ENCODE measurements at regions not wholly inside any gene's neighbourhood (a gene's known extent, or its start where the extent isn't known, plus 50 kb on each side); places are given as distances from the start of the nearest gene placed in this dataset.

DNA sequence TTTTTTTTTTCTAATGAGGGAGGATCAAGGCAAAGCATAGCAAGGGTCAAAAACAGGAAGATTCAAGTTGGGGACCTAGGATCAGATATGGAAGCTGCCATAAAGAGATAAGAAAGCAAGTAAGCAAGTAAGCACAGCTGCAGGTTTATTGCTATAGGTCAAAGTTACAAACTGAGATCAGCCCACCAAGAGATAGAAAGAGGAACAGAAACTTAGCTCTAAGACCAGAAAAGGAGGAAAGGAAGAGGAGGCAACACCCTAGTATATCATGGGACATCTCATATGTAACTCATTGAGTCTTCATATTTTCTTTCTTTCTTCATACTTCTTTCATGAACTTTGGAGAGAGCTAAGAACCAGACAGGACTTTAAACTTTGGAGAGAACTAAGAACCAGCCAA, 295.9 kb upstream of the CRIM1 start:
- DNase-seq (no peak), ATAC-seq (ENCODE audit: insufficient read depth, low FRiP score) (no peak)

DNA sequence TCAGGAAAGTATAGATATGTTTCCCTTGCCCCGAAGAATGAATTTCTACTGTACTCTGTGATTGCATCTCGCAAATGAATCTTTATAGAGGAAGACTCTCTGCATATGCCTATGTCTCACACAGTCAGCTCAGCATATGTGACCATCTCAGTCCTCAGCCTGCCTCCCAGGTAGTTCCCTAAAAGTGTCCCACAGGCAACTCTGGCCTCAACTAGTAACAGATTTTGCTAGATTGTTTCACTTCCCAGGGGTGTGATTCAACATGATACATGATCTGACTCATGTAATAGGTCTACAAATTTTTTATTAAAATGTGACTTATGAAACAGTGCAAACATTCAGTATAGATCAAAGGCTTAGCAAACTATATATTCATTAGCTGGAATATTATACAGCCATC, 296.6 kb upstream of the CRIM1 start:
- Histone ChIP-seq H3K36me3 (ENCODE audit: control insufficient read depth in 4 of 4, insufficient read depth in 4 of 4, low read length in 4 of 4) (no peaks in the 10 kb centered on the region), H3K27ac (ENCODE audit: low read depth in 1 of 2, low read length in 1 of 2) (no peak overlapping the region), H3K9ac (ENCODE audit: insufficient read depth in 1 of 2, low read length in 2 of 2) (no peak overlapping the region), H3K4me3 (no peak overlapping the region), H3K9me3 (ENCODE audit: control insufficient read depth in 4 of 4, insufficient read depth in 3 of 4, low read length in 3 of 4) (no peaks in the 10 kb centered on the region), H3K4me1 (ENCODE audit: control insufficient read depth in 5 of 5, insufficient read depth in 5 of 5, low read length in 5 of 5) (no peaks in the 10 kb centered on the region), H3K27me3 (ENCODE audit: control insufficient read depth in 3 of 3, insufficient read depth in 3 of 3, low read length in 2 of 3) (no peaks in the 10 kb centered on the region)
- peak; percentile 27 for ATAC-seq (ENCODE audit: insufficient read depth, low FRiP score)
- DNase-seq: no peak
- WGBS, 2 donors: 41 to 63% methylated on average over 2 of the region's 2 CpGs
- TF ChIP-seq, protein P1, sequence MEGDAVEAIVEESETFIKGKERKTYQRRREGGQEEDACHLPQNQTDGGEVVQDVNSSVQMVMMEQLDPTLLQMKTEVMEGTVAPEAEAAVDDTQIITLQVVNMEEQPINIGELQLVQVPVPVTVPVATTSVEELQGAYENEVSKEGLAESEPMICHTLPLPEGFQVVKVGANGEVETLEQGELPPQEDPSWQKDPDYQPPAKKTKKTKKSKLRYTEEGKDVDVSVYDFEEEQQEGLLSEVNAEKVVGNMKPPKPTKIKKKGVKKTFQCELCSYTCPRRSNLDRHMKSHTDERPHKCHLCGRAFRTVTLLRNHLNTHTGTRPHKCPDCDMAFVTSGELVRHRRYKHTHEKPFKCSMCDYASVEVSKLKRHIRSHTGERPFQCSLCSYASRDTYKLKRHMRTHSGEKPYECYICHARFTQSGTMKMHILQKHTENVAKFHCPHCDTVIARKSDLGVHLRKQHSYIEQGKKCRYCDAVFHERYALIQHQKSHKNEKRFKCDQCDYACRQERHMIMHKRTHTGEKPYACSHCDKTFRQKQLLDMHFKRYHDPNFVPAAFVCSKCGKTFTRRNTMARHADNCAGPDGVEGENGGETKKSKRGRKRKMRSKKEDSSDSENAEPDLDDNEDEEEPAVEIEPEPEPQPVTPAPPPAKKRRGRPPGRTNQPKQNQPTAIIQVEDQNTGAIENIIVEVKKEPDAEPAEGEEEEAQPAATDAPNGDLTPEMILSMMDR (IDR thresholded peaks at IDR 0.05; ENCODE audit: control extremely low read depth, extremely low read depth): no peak

More for the DNA sequence above, 295.9 kb upstream of the CRIM1 start:
- Histone ChIP-seq H3K4me3 (no peak overlapping the region), H3K4me1 (ENCODE audit: control insufficient read depth in 5 of 5, insufficient read depth in 5 of 5, low read length in 5 of 5) (no peaks in the 10 kb centered on the region), H3K36me3 (ENCODE audit: control insufficient read depth in 4 of 4, insufficient read depth in 4 of 4, low read length in 4 of 4) (no peaks in the 10 kb centered on the region), H3K27ac (ENCODE audit: low read depth in 1 of 2, low read length in 1 of 2) (no peak overlapping the region), H3K9ac (ENCODE audit: insufficient read depth in 1 of 2, low read length in 2 of 2) (no peak overlapping the region), H3K9me3 (ENCODE audit: control insufficient read depth in 4 of 4, insufficient read depth in 3 of 4, low read length in 3 of 4) (no peaks in the 10 kb centered on the region), H3K27me3 (ENCODE audit: control insufficient read depth in 3 of 3, insufficient read depth in 3 of 3, low read length in 2 of 3) (no peaks in the 10 kb centered on the region)
- TF ChIP-seq, protein P1 (IDR thresholded peaks at IDR 0.05; ENCODE audit: control extremely low read depth, extremely low read depth): no peak

DNA sequence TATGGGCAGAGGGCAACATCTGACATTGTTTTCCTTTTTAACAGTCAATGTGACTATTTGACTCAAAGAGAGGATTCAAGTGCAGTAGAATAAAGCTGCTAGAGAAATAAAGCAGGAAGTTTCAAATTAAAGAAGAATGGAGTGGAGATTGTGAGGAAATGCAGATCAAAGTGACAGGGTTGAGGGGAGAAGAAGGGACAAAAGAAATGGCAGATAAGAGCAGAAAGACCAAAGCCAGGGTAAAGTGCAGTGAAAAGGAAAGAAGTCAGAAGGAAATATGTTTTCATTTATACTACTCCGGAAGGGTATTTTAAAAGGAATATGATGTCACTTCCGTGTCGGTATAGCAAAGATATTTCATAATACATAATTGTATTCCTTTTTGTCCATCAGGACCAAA, 297.5 kb upstream of the CRIM1 start:
- TF ChIP-seq, protein P1 (IDR thresholded peaks at IDR 0.05; ENCODE audit: control extremely low read depth, extremely low read depth): no peak
- H3K9me3 ChIP-seq (ENCODE audit: control insufficient read depth in 4 of 4, insufficient read depth in 3 of 4, low read length in 3 of 4): peaks cover 0 to 2% (median 0%) of the 10 kb centered on the region in 4 donors
- 27 to 34% methylated on average over 3 of the region's 3 CpGs for WGBS, 2 donors

DNA sequence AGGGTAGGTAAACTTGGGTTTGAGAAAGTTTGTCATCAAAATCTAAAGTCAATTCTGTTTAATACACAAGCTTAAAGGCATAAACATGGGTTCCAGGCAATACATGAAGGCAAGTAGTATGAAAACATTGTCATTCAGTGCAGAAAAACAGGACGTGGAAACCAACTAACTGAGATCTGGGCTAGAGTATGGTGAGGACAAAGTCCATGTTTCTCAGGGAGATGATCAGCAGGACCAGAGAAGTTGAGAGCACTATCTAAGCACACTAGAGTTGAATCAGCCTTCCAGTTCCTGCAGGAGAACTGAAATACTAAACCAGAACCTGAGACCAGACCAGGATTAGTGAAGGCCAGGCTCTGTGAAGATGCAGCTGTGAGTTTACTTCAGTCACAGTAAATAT, 302.8 kb upstream of the CRIM1 start:
- H3K36me3 ChIP-seq (ENCODE audit: control insufficient read depth in 4 of 4, insufficient read depth in 4 of 4, low read length in 4 of 4): no peaks in the 10 kb centered on the region
- H3K27ac ChIP-seq (ENCODE audit: low read depth in 1 of 2, low read length in 1 of 2): no peak overlapping the region
- WGBS, 2 donors: 65 to 74% methylated on average over 1 of the region's 1 CpG
- TF ChIP-seq, protein P1 (IDR thresholded peaks at IDR 0.05; ENCODE audit: control extremely low read depth, extremely low read depth): no peak
- DNase-seq (no peak), ATAC-seq (ENCODE audit: insufficient read depth, low FRiP score) (no peak)
- H3K9me3 ChIP-seq (ENCODE audit: control insufficient read depth in 4 of 4, insufficient read depth in 3 of 4, low read length in 3 of 4): peaks cover 0 to 2% (median 0%) of the 10 kb centered on the region in 4 donors
- no peaks in the 10 kb centered on the region for H3K27me3 ChIP-seq (ENCODE audit: control insufficient read depth in 3 of 3, insufficient read depth in 3 of 3, low read length in 2 of 3)
- H3K9ac ChIP-seq (ENCODE audit: insufficient read depth in 1 of 2, low read length in 2 of 2): no peak overlapping the region
- no peak overlapping the region for H3K4me3 ChIP-seq
- no peaks in the 10 kb centered on the region for H3K4me1 ChIP-seq (ENCODE audit: control insufficient read depth in 5 of 5, insufficient read depth in 5 of 5, low read length in 5 of 5)

More for the DNA sequence above, 297.5 kb upstream of the CRIM1 start:
- no peak overlapping the region for H3K9ac ChIP-seq (ENCODE audit: insufficient read depth in 1 of 2, low read length in 2 of 2)
- no peaks in the 10 kb centered on the region for H3K27me3 ChIP-seq (ENCODE audit: control insufficient read depth in 3 of 3, insufficient read depth in 3 of 3, low read length in 2 of 3)
- H3K36me3 ChIP-seq (ENCODE audit: control insufficient read depth in 4 of 4, insufficient read depth in 4 of 4, low read length in 4 of 4): no peaks in the 10 kb centered on the region
- DNase-seq (no peak), ATAC-seq (ENCODE audit: insufficient read depth, low FRiP score) (no peak)
- no peaks in the 10 kb centered on the region for H3K4me1 ChIP-seq (ENCODE audit: control insufficient read depth in 5 of 5, insufficient read depth in 5 of 5, low read length in 5 of 5)
- no peak overlapping the region for H3K4me3 ChIP-seq
- H3K27ac ChIP-seq (ENCODE audit: low read depth in 1 of 2, low read length in 1 of 2): no peak overlapping the region

Measured in lung (tissue), 11 donors.